H1 (cell line): ENCODE measurements at regions not wholly inside any gene's neighbourhood (a gene's known extent, or its start where the extent isn't known, plus 50 kb on each side); places are given as distances from the start of the nearest gene placed in this dataset.

ENCODE experiments used
- CTCF ChIA-PET: fragments of 300-600 bp; sonication (Branson Sonifier 250); formaldehyde crosslinking; loops from one replicate; lab custom pipeline; 2021; ENCODE audit not compliant: partially characterized antibody; lab: Charles Lee
- POLR2A ChIA-PET: fragments of 300-600 bp; sonication (Branson Sonifier 250); formaldehyde crosslinking; loops from one replicate; lab custom pipeline; 2021; ENCODE audit warnings: inconsistent platforms; ENCODE audit not compliant: partially characterized antibody; lab: Charles Lee
- DNase-seq, 2 experiments: peaks; one replicate each; pipeline versions ENCODE4 v3.0.0 to v3.0.0-alpha.2; 2010 to 2022; ENCODE audit warnings: low spot score in 2 of 2, low read depth in 1 of 2, mixed read lengths in 1 of 2
- FAIRE-seq: peaks from 2 replicates; lab custom pipeline; 2011; peaks lifted over from hg19 to GRCh38; lab: Jason Lieb, UNC
- H2AFZ ChIP-seq: 2 replicates; pipeline ENCODE4 v1.8.1; 2012; ENCODE audit warnings: low read length, inconsistent platforms
- H2AK5ac ChIP-seq: 2 replicates; pipeline ENCODE4 v1.6.1; 2013; ENCODE audit warnings: low read depth, low read length
- H2BK120ac ChIP-seq: replicated peaks from 2 replicates; pipeline ENCODE3; 2013; ENCODE audit warnings: low read depth, low read length, inconsistent platforms
- H2BK12ac ChIP-seq: 2 replicates; pipeline ENCODE4 v1.6.1; 2013; ENCODE audit warnings: low read depth, low read length
- H2BK15ac ChIP-seq: 2 replicates; pipeline ENCODE4 v1.6.1; 2013; ENCODE audit warnings: low read length
- H2BK20ac ChIP-seq: 2 replicates; pipeline ENCODE4 v1.6.1; 2013; ENCODE audit warnings: low read length
- H2BK5ac ChIP-seq: 2 replicates; pipeline ENCODE4 v1.6.1; 2013; ENCODE audit warnings: low read depth, low read length
- H3K14ac ChIP-seq: 2 replicates; pipeline ENCODE4 v1.6.1; 2013; ENCODE audit warnings: inconsistent platforms; ENCODE audit not compliant: insufficient read length
- H3K18ac ChIP-seq: 2 replicates; pipeline ENCODE4 v1.6.1; 2013; ENCODE audit warnings: low read length; ENCODE audit errors: extremely low read depth
- H3K23ac ChIP-seq: 2 replicates; pipeline ENCODE4 v1.6.1; 2013; ENCODE audit warnings: inconsistent platforms; ENCODE audit not compliant: insufficient read length
- H3K23me2 ChIP-seq: 2 replicates; pipeline ENCODE4 v1.6.1; 2013; ENCODE audit warnings: low read depth, low read length
- H3K27ac ChIP-seq: 2 replicates; pipeline ENCODE4 v1.6.1; 2011; ENCODE audit warnings: low read depth, low read length, inconsistent platforms
- H3K27me3 ChIP-seq, 4 experiments: replicated peaks in 1 of 4; 1 replicate in 1 of 4; 2 replicates in 3 of 4; pipeline versions ENCODE4 v1.6.1 to v1.8.1; 2011 to 2013; ENCODE audit warnings: low read length in 3 of 4, mild to moderate bottlenecking in 3 of 4, inconsistent platforms in 2 of 4, mixed read lengths in 2 of 4, moderate library complexity in 1 of 4; ENCODE audit not compliant: control insufficient read depth in 3 of 4, insufficient read depth in 3 of 4; ENCODE audit errors: extremely low read depth in 1 of 4
- H3K36me3 ChIP-seq, 4 experiments: 2 replicates each; pipeline versions ENCODE4 v1.6.1 to v1.8.1; 2011 to 2013; ENCODE audit warnings: mild to moderate bottlenecking in 4 of 4, low read length in 3 of 4, moderate library complexity in 2 of 4, control low read depth in 1 of 4, inconsistent platforms in 1 of 4; ENCODE audit not compliant: insufficient read depth in 4 of 4, control insufficient read depth in 2 of 4
- H3K4ac ChIP-seq: replicated peaks from 2 replicates; pipeline ENCODE3; 2013; ENCODE audit warnings: low read length, low read depth, mixed read lengths, inconsistent platforms; ENCODE audit not compliant: insufficient read length
- H3K4me1 ChIP-seq, 4 experiments: replicated peaks in 1 of 4; 1 replicate in 1 of 4; 2 replicates in 3 of 4; pipeline versions ENCODE4 v1.6.1 to v1.8.1; 2011 to 2013; ENCODE audit warnings: low read length in 3 of 4, inconsistent platforms in 2 of 4, mixed read lengths in 1 of 4; ENCODE audit not compliant: insufficient read depth in 4 of 4, control insufficient read depth in 3 of 4
- H3K4me2 ChIP-seq, 2 experiments: 2 replicates each; pipeline versions ENCODE4 v1.6.1 to v1.8.1; 2011 to 2013; ENCODE audit warnings: low read depth in 2 of 2, low read length in 2 of 2, control low read depth in 1 of 2, inconsistent platforms in 1 of 2, mild to moderate bottlenecking in 1 of 2; ENCODE audit not compliant: insufficient read depth in 1 of 2
- H3K4me3 ChIP-seq, 4 experiments: fragments of 200-600, 300-600 bp in 1 of 4; sonication (generic), shearing (Covaris generic), sonication (Bioruptor Twin) in 1 of 4; 2 replicates each; pipeline versions ENCODE4 v1.5.1 to v1.8.1; 2011 to 2016; ENCODE audit warnings: low read length in 4 of 4, low read depth in 3 of 4, control low read depth in 2 of 4, inconsistent platforms in 2 of 4, mild to moderate bottlenecking in 2 of 4, mixed read lengths in 1 of 4, moderate library complexity in 1 of 4; ENCODE audit not compliant: insufficient read depth in 2 of 4; ENCODE audit errors: extremely low read depth in 1 of 4
- H3K56ac ChIP-seq: replicated peaks from 2 replicates; pipeline ENCODE3; 2013; ENCODE audit warnings: low read depth, mild to moderate bottlenecking, mixed read lengths, low read length, inconsistent platforms; ENCODE audit not compliant: insufficient read length
- H3K79me1 ChIP-seq: 2 replicates; pipeline ENCODE4 v1.6.1; 2013; ENCODE audit warnings: low read depth, low read length, control low read depth
- H3K79me2 ChIP-seq, 2 experiments: 2 replicates each; pipeline versions ENCODE4 v1.6.1 to v1.8.1; 2012 to 2013; ENCODE audit warnings: low read length in 2 of 2, mild to moderate bottlenecking in 2 of 2, inconsistent platforms in 1 of 2; ENCODE audit not compliant: insufficient read depth in 2 of 2, control insufficient read depth in 1 of 2
- H3K9ac ChIP-seq, 4 experiments: replicated peaks in 1 of 4; 1 replicate in 1 of 4; 2 replicates in 3 of 4; pipeline versions ENCODE4 v1.6.1 to v1.8.1; 2011 to 2013; ENCODE audit warnings: low read depth in 3 of 4, low read length in 3 of 4, control low read depth in 2 of 4, mild to moderate bottlenecking in 2 of 4, moderate library complexity in 2 of 4, inconsistent platforms in 1 of 4; ENCODE audit errors: extremely low read depth in 1 of 4
- H3K9me3 ChIP-seq, 2 experiments: 2 replicates each; pipeline versions ENCODE4 v1.6.1 to v1.8.1; 2012 to 2013; ENCODE audit warnings: mild to moderate bottlenecking in 2 of 2, moderate library complexity in 2 of 2, control low read depth in 1 of 2, inconsistent platforms in 1 of 2, low read depth in 1 of 2, low read length in 1 of 2, mixed read lengths in 1 of 2; ENCODE audit not compliant: insufficient read depth in 2 of 2
- H4K20me1 ChIP-seq, 2 experiments: replicated peaks in 1 of 2; 2 replicates each; pipeline versions ENCODE3 to v1.8.1; 2011 to 2013; ENCODE audit warnings: inconsistent platforms in 2 of 2, low read length in 2 of 2, mild to moderate bottlenecking in 1 of 2; ENCODE audit not compliant: insufficient read depth in 2 of 2, control insufficient read depth in 1 of 2
- H4K5ac ChIP-seq: 2 replicates; pipeline ENCODE4 v1.6.1; 2013; ENCODE audit warnings: low read length, low read depth, mixed read lengths, inconsistent platforms; ENCODE audit not compliant: insufficient read length
- H4K8ac ChIP-seq: 2 replicates; pipeline ENCODE4 v1.8.0; 2013; ENCODE audit warnings: mild to moderate bottlenecking, moderate library complexity, low read length, inconsistent platforms; ENCODE audit not compliant: insufficient read depth; ENCODE audit errors: extremely low read depth
- H4K91ac ChIP-seq: replicated peaks from 2 replicates; pipeline ENCODE3; 2013; ENCODE audit warnings: low read length, mixed read lengths, inconsistent platforms; ENCODE audit not compliant: insufficient read length
- CBX8 ChIP-seq: fragments of 300-800, 300-1000 bp; sonication (generic); IDR thresholded peaks from 2 replicates; pipeline ENCODE4 v1.7.1; 2016; ENCODE audit warnings: low read depth, low read length, borderline replicate concordance
- WGBS, 2 experiments: shearing (Covaris generic) in 1 of 2; methylation state at CpG; one replicate each; pipeline versions ENCODE4 v1.1.6 to v1.1.7; 2013 to 2015; ENCODE audit warnings: low lambda C conversion rate in 2 of 2, mixed read lengths in 2 of 2, inconsistent platforms in 1 of 2, low coverage in 1 of 2, missing lambda C conversion rate in 1 of 2; ENCODE audit not compliant: insufficient replicate concordance in 2 of 2, insufficient coverage in 1 of 2, insufficient read length in 1 of 2; ENCODE audit errors: extremely low coverage in 1 of 2, missing lambda C conversion rate in 1 of 2; 5-methylcytosine and 5-hydroxymethylcytosine counted together

DNA sequence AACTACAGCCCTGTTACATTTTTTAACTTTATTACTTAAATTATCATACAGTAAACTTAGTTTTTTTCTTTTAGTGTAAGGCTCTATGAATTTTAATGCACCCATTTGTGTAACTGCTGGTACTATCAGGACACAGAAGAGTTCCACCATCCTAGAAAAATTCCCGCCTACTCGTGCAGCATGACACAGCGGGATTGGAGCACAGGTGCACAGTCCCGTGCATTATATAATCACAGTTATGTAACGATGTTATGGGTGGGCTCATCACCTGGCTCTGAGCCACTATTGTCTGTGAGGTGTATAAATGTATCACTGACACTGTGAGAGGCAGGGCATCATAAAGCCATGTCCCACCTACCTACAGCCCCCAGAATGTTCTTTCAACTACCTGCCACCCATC is 80.7 kb downstream of the DRD1 start:
- no peaks in the 10 kb centered on the region for H3K36me3 ChIP-seq
- DNase-seq (no peak), FAIRE-seq (no peak)
- no peak overlapping the region for H2AFZ ChIP-seq
- no peaks in the 10 kb centered on the region for H3K27me3 ChIP-seq
- WGBS, 2 experiments: 93% methylated on average over 5 of the region's 5 CpGs; no CpG with 5 or more reads in 1 of the 2 experiments
- H4K5ac ChIP-seq: no peak overlapping the region
- no peaks in the 10 kb centered on the region for H4K20me1 ChIP-seq
- H3K9ac ChIP-seq: no peak overlapping the region
- H3K4me3 ChIP-seq: no peak overlapping the region
- no peaks in the 10 kb centered on the region for H3K4me1 ChIP-seq
- no peaks in the 10 kb centered on the region for H3K79me1 ChIP-seq
- H3K18ac ChIP-seq: no peak overlapping the region
- H2AK5ac ChIP-seq: no peak overlapping the region
- no peaks in the 10 kb centered on the region for H3K79me2 ChIP-seq
- no peak overlapping the region for H3K27ac ChIP-seq
- no peak overlapping the region for H4K8ac ChIP-seq
- H2BK12ac ChIP-seq: no peak overlapping the region
- ChIA-PET CTCF (no interaction called here), POLR2A (no interaction called here)
- H3K14ac ChIP-seq: no peak overlapping the region
- no peak overlapping the region for H2BK15ac ChIP-seq
- H4K91ac ChIP-seq: no peak overlapping the region
- no peaks in the 10 kb centered on the region for H3K23me2 ChIP-seq
- H3K4ac ChIP-seq: no peak overlapping the region
- H3K56ac ChIP-seq: no peak overlapping the region
- H2BK5ac ChIP-seq: no peak overlapping the region
- no peak overlapping the region for H3K23ac ChIP-seq
- H2BK120ac ChIP-seq: no peak overlapping the region
- no peak for TF ChIP-seq CBX8
- H3K4me2 ChIP-seq: no peak overlapping the region
- H2BK20ac ChIP-seq: no peak overlapping the region
- no peaks in the 10 kb centered on the region for H3K9me3 ChIP-seq
